Body of pancreas (tissue), 4 donors: ENCODE measurements at regions not wholly inside any gene's neighbourhood (a gene's known extent, or its start where the extent isn't known, plus 50 kb on each side); places are given as distances from the start of the nearest gene placed in this dataset.

Experiments used
- ATAC-seq: fragments of 150-250 bp; one replicate; pipeline ENCODE4 v1.9.1; 2016
- DNase-seq, 4 donors: peaks; one replicate each; pipeline ENCODE4 v3.0.0-alpha.2; 2019
- H3K27ac ChIP-seq, 4 donors: fragments of 200-600 bp; sonication (generic); 1 replicate in 3 of 4; 2 replicates in 1 of 4; pipeline versions ENCODE4 v1.5.1 to v1.6.1; 2016 to 2019; ENCODE audit warnings: mild to moderate bottlenecking in 1 of 4, mixed read lengths in 1 of 4, moderate library complexity in 1 of 4
- H3K27me3 ChIP-seq, 2 donors: fragments of 200-600 bp; sonication (generic); one replicate each; pipeline ENCODE4 v1.6.0; 2016; ENCODE audit warnings: mild to moderate bottlenecking in 1 of 2
- H3K36me3 ChIP-seq, 2 donors: fragments of 200-600 bp; sonication (generic); replicated peaks in 1 of 2; 2 replicates each; pipeline ENCODE4 v1.5.1; 2016; ENCODE audit warnings: low read depth in 2 of 2; ENCODE audit not compliant: insufficient read depth in 1 of 2
- H3K4me1 ChIP-seq: fragments of 200-600 bp; sonication (generic); one replicate; pipeline ENCODE4 v1.6.0; 2016
- H3K4me3 ChIP-seq, 2 donors: fragments of 200-600 bp; sonication (generic); 1 replicate in 1 of 2; 2 replicates in 1 of 2; pipeline ENCODE4 v1.5.1; 2016 to 2019
- H3K9me3 ChIP-seq, 3 donors: fragments of 200-600 bp; sonication (generic); 1 replicate in 2 of 3; 2 replicates in 1 of 3; pipeline ENCODE4 v1.5.1; 2016
- CTCF ChIP-seq, 7 experiments: fragments of 450-650 bp in 4 of 7; fragments of 200-600 bp in 3 of 7; sonication (generic) in 3 of 7; IDR thresholded peaks; one replicate each; pipeline ENCODE4 v1.5.1; 2016 to 2019; ENCODE audit warnings: antibody characterized with exemption in 7 of 7
- POLR2A ChIP-seq, 3 donors: fragments of 450-650 bp; IDR thresholded peaks; one replicate each; pipeline ENCODE4 v1.6.1; 2016; ENCODE audit warnings: antibody characterized with exemption in 3 of 3, mild to moderate bottlenecking in 2 of 3
- WGBS, 2 donors: methylation state at CpG; one replicate each; pipeline ENCODE4 v1.1.5; 2017; 5-methylcytosine and 5-hydroxymethylcytosine counted together
- intact Hi-C: fragments of 100-400 bp; cut with DNase I; formaldehyde crosslinking; loops from one replicate; pipeline ENCODE4 v1.15.1; 2023

GRCh38 chr4:36553453-36553852 lies 272.0 kb downstream of the DTHD1 start:
- intact Hi-C loops: no loop called here
- 33 to 40% methylated on average over 3 of the region's 3 CpGs for WGBS, 2 donors
- no peaks in the 10 kb centered on the region for H3K9me3 ChIP-seq
- H3K4me1 ChIP-seq: no peaks in the 10 kb centered on the region
- no peak overlapping the region for H3K4me3 ChIP-seq
- no peak for DNase-seq
- ATAC-seq: no peak
- H3K27ac ChIP-seq: no peak overlapping the region
- TF ChIP-seq CTCF (IDR thresholded peaks at IDR 0.05): no peak
- no peak for TF ChIP-seq POLR2A (IDR thresholded peaks at IDR 0.05)
- no peaks in the 10 kb centered on the region for H3K36me3 ChIP-seq
- H3K27me3 ChIP-seq: no peaks in the 10 kb centered on the region

- Histone ChIP-seq H3K27ac (no peak overlapping the region), H3K4me1 (no peaks in the 10 kb centered on the region), H3K36me3 (no peaks in the 10 kb centered on the region), H3K4me3 (no peak overlapping the region), H3K27me3 (no peaks in the 10 kb centered on the region), H3K9me3 (no peaks in the 10 kb centered on the region)
- DNase-seq: no peak
- intact Hi-C loops: no loop called here
- ATAC-seq: no peak
- no peak for TF ChIP-seq POLR2A (IDR thresholded peaks at IDR 0.05)
These were observed 275.6 kb downstream of the DTHD1 start for GRCh38 chr4:36556984-36557383.

- H3K27ac ChIP-seq: no peak overlapping the region
- no peaks in the 10 kb centered on the region for H3K36me3 ChIP-seq
- H3K9me3 ChIP-seq: no peaks in the 10 kb centered on the region
- no peak for DNase-seq
- no peaks in the 10 kb centered on the region for H3K4me1 ChIP-seq
- intact Hi-C loops: no loop called here
- WGBS, 2 donors: 64% methylated on average over 3 of the region's 3 CpGs
- TF ChIP-seq CTCF (IDR thresholded peaks at IDR 0.05): no peak
- TF ChIP-seq POLR2A (IDR thresholded peaks at IDR 0.05): no peak
- ATAC-seq: no peak
- no peak overlapping the region for H3K4me3 ChIP-seq
- H3K27me3 ChIP-seq: no peaks in the 10 kb centered on the region
These were observed 287.2 kb downstream of the DTHD1 start for GRCh38 chr4:36568575-36568974.

- Histone ChIP-seq H3K9me3 (no peaks in the 10 kb centered on the region), H3K4me3 (no peak overlapping the region), H3K27me3 (no peaks in the 10 kb centered on the region), H3K4me1 (no peaks in the 10 kb centered on the region), H3K27ac (no peak overlapping the region), H3K36me3 (no peaks in the 10 kb centered on the region)
- DNase-seq: no peak
- intact Hi-C loops: no loop called here
- no peak for ATAC-seq
- TF ChIP-seq POLR2A (IDR thresholded peaks at IDR 0.05) (no peak), CTCF (IDR thresholded peaks at IDR 0.05) (no peak)
- WGBS, 2 donors: 75 to 84% methylated on average over 4 of the region's 4 CpGs
These were observed 292.0 kb downstream of the DTHD1 start for GRCh38 chr4:36573441-36573840.

GRCh38 chr4:36574816-36575215 lies 293.4 kb downstream of the DTHD1 start:
- Histone ChIP-seq H3K27ac (no peak overlapping the region), H3K36me3 (no peaks in the 10 kb centered on the region), H3K4me1 (no peaks in the 10 kb centered on the region), H3K27me3 (no peaks in the 10 kb centered on the region), H3K9me3 (no peaks in the 10 kb centered on the region), H3K4me3 (no peak overlapping the region)
- TF ChIP-seq CTCF (IDR thresholded peaks at IDR 0.05): no peak
- TF ChIP-seq POLR2A (IDR thresholded peaks at IDR 0.05): no peak
- ATAC-seq: no peak
- intact Hi-C loops: no loop called here
- DNase-seq: no peak
- 73 to 74% methylated on average over 1 of the region's 1 CpG for WGBS, 2 donors
